Glomerular endothelial cell (primary cell): ENCODE measurements at regions not wholly inside any gene's neighbourhood (a gene's known extent, or its start where the extent isn't known, plus 50 kb on each side); places are given as distances from the start of the nearest gene placed in this dataset.
"Not testable (repeated sequence)": the region's sequence is repeated elsewhere in the genome, so short reads cannot be mapped to it uniquely, and the experiment has no call there.

Source experiments
- DNase-seq: peaks from one replicate; pipeline ENCODE4 v3.0.0-alpha.2; 2011; ENCODE audit warnings: low read depth, low spot score; ENCODE audit errors: extremely low read depth

DNA sequence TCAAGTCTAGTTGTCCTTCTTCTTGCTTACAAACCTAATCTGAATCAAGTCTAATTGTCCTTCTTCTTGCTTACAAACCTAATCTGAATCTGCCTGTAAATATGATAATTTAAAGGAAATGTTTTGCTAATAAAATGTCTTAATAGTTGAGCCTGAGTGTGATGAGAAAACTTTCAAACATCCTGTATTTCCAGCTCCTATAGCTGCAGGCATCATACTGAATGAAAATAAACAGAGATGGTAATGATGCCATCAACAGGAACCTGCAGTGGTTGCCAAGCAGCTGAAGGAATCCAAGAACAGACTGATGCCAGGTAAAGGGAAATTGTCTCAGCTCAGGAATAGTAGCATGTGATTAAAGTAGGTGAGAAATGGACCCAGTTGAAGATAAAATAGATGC is 156.1 kb upstream of the IRS4 start:
- no peak for DNase-seq

DNA sequence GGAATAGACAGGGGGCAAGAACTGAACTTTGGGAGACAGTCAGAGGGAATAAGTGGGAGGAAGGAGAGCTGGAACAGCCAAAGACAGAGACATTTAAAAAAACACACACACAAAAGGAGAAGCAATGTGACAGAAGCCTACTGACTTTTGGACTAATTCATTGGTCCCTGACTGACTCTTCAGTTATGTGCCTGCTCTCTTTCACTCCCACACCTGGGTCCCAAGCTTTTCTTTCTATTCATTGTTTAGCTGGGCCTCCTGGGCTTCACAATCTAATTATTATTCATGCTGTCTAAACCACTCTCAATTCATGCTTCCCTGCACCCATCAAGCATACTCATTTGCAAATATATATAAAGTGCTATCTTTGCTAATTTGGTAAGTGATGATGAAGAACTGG is 139.2 kb upstream of the IRS4 start:
- no peak for DNase-seq

DNA sequence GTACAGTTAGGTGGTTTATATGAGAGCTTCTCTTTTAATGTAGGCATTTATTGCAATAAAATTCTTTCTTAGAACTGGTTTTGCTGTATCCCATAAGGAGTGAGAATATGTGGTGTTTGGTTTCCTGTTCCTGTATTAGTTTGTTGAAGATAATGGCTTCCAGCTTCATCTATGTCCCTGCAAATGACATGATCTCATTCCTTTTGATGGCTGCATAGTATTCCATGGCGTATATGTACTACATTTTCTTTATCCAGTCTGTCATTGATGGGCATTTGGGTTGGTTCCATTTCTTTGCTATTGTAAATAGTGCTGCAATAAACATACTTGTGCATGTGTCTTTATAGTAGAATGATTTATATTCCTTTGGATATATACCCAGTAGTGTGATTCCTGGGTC is 106.7 kb upstream of the IRS4 start:
- not testable (repeated sequence) for DNase-seq

DNA sequence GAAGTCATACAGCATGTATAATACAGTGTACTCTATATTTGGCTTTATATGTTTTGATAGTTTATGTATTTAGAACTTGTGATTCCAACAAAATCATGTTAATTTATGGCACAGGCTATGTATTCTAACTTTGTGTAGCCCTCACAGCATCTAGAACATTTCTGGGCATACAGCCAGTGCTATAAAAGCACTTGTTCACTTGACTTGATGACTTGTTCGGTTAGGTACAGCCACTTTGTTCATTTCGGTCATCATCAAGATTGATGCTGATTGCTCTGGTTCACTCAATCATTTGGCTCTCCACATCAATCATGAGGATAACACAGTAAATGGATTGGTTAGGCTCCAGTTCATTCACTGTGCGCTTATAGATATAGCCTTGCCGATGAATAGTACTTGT is 97.6 kb upstream of the IRS4 start:
- DNase-seq = no peak

DNA sequence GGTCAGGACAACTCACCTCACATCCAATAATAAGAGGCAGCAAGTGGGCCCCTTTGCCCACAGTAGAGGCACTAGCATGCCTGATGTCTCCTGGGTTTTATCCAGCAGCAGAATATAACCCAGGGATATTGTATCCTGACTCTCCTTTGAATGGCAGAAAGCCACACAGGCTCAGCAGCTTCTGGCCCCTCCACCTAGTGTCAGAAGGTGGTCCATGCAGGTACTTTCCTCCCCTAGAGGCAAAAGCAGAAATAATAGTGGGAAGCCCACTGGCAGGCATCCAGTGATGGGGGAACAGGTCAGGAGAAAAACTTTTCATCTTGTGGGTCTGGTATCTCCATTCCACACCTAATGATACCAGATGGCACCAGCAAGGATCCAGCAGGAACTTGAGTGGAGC is 75.5 kb upstream of the IRS4 start:
- no peak for DNase-seq

DNA sequence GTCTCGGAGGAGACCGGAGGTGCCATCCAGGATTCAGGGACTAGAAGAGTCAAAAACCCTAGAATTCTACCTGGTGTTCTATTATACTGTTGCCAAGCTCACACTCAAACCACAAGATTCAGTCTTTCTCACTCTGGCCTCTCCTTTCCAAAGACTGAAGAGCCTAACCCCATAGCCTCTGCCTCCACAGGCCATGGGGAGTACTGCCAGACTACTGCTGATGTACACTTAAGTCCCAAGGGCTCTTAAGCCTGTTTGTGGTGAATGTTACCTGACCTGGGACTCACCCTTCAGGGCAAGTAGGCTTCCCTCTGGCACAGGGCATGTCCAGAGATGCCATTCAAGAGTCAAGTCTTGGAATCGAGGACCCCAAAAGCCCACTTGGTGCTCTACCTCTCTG is 58.9 kb upstream of the IRS4 start:
- DNase-seq = no peak
